ENCODE measurements at regions not wholly inside any gene's neighbourhood (a gene's known extent, or its start where the extent isn't known, plus 50 kb on each side); places are given as distances from the start of the nearest gene placed in this dataset.

DNA sequence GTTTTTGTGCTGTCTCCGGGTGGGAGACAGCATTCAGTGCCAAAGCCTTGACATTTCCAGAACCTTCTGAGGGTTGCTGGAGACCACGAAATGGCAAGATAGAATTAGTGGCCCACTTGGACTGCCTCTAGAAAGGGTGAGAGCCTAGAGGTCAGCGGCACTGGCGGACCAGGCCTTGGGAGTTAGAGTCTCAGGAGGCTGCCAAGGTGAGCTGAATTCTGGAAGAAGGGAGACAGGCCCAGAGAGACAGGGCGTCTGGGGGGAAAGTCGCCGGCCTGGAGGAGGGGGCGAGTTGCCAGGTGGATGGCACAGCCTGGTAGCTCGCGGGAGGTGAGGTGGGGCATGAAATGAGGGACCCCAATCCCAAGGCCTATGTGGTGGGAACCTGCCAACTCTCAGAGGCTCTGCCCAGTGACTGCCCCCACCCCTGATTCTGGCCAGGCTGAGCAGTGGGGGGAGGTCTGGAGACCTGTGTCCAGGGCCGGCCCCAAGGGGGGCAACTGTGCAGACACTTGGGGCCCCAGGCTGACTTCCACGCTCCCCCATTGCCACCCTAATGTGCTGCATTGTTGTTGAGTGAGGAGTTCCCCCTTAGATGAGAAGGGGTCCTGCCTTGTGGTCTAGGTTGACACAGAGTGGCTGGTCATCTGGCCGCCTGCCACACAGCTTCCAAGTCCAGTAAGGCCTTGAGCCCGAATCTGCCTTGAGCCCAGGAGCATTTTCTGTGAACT, 211.1 kb upstream of the CIBAR2 start:
- no peak for TF ChIP-seq EZH2 (IDR thresholded peaks at IDR 0.05; ENCODE audit: insufficient read depth, low read length)
- TF ChIP-seq, protein P1, sequence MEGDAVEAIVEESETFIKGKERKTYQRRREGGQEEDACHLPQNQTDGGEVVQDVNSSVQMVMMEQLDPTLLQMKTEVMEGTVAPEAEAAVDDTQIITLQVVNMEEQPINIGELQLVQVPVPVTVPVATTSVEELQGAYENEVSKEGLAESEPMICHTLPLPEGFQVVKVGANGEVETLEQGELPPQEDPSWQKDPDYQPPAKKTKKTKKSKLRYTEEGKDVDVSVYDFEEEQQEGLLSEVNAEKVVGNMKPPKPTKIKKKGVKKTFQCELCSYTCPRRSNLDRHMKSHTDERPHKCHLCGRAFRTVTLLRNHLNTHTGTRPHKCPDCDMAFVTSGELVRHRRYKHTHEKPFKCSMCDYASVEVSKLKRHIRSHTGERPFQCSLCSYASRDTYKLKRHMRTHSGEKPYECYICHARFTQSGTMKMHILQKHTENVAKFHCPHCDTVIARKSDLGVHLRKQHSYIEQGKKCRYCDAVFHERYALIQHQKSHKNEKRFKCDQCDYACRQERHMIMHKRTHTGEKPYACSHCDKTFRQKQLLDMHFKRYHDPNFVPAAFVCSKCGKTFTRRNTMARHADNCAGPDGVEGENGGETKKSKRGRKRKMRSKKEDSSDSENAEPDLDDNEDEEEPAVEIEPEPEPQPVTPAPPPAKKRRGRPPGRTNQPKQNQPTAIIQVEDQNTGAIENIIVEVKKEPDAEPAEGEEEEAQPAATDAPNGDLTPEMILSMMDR (IDR thresholded peaks at IDR 0.05; ENCODE audit: insufficient read depth, low read depth, low read length), result no peak
